H9 (cell line): ENCODE measurements at regions not wholly inside any gene's neighbourhood (a gene's known extent, or its start where the extent isn't known, plus 50 kb on each side); places are given as distances from the start of the nearest gene placed in this dataset.

ENCODE experiments used
- DNase-seq: peaks from one replicate; pipeline ENCODE4 v3.0.0-alpha.2; 2017
- H2AFZ ChIP-seq: one replicate; pipeline ENCODE4 v1.6.1; 2013; ENCODE audit warnings: mild to moderate bottlenecking, low read length, control low read depth, moderate library complexity
- H2AK5ac ChIP-seq: 2 replicates; pipeline ENCODE4 v1.6.1; 2013; ENCODE audit warnings: low read length, control low read depth, mixed read lengths; ENCODE audit not compliant: insufficient read length
- H2BK120ac ChIP-seq: one replicate; pipeline ENCODE4 v1.6.1; 2013; ENCODE audit warnings: low read depth, mild to moderate bottlenecking, low read length, control low read depth, inconsistent platforms; ENCODE audit not compliant: poor library complexity, severe bottlenecking
- H2BK12ac ChIP-seq: 2 replicates; pipeline ENCODE4 v1.6.1; 2013; ENCODE audit warnings: low read length, control low read depth, mixed read lengths, low read depth; ENCODE audit not compliant: insufficient read length
- H2BK15ac ChIP-seq: 2 replicates; pipeline ENCODE4 v1.6.1; 2013; ENCODE audit warnings: low read depth, low read length, control low read depth
- H2BK20ac ChIP-seq: one replicate; pipeline ENCODE4 v1.6.1; 2013; ENCODE audit warnings: low read depth, mild to moderate bottlenecking, low read length, control low read depth, inconsistent platforms; ENCODE audit not compliant: poor library complexity, severe bottlenecking
- H2BK5ac ChIP-seq: 2 replicates; pipeline ENCODE4 v1.6.1; 2013; ENCODE audit warnings: low read length, control low read depth, mixed read lengths; ENCODE audit not compliant: insufficient read length
- H3K14ac ChIP-seq: 2 replicates; pipeline ENCODE4 v1.6.1; 2013; ENCODE audit warnings: low read length, control low read depth; ENCODE audit not compliant: insufficient read depth
- H3K18ac ChIP-seq: 2 replicates; pipeline ENCODE4 v1.6.1; 2013; ENCODE audit warnings: low read depth, mild to moderate bottlenecking, mixed read lengths, low read length, control low read depth; ENCODE audit not compliant: insufficient read length
- H3K23ac ChIP-seq: 2 replicates; pipeline ENCODE4 v1.6.1; 2013; ENCODE audit warnings: low read length, control low read depth, mixed read lengths, low read depth; ENCODE audit not compliant: insufficient read length
- H3K23me2 ChIP-seq: 2 replicates; pipeline ENCODE4 v1.6.1; 2013; ENCODE audit warnings: low read depth, mild to moderate bottlenecking, mixed read lengths, low read length, control low read depth; ENCODE audit not compliant: insufficient read length, poor library complexity, severe bottlenecking
- H3K27ac ChIP-seq: 2 replicates; pipeline ENCODE4 v1.5.1; 2013; ENCODE audit warnings: low read length, control low read depth, mixed read lengths, low read depth; ENCODE audit not compliant: insufficient read length
- H3K27me3 ChIP-seq: 2 replicates; pipeline ENCODE4 v1.6.1; 2013; ENCODE audit warnings: low read length, control low read depth, inconsistent platforms; ENCODE audit not compliant: insufficient read depth
- H3K4ac ChIP-seq: 2 replicates; pipeline ENCODE4 v1.6.1; 2013; ENCODE audit warnings: low read depth, mild to moderate bottlenecking, control low read depth, inconsistent platforms, low read length, moderate library complexity
- H3K4me1 ChIP-seq: 2 replicates; pipeline ENCODE4 v1.6.1; 2013; ENCODE audit warnings: low read length, control low read depth, inconsistent platforms; ENCODE audit not compliant: insufficient read depth
- H3K4me2 ChIP-seq: 2 replicates; pipeline ENCODE4 v1.6.1; 2013; ENCODE audit warnings: low read length, control low read depth, mixed read lengths; ENCODE audit not compliant: insufficient read length, insufficient read depth
- H3K56ac ChIP-seq: 2 replicates; pipeline ENCODE4 v1.6.1; 2013; ENCODE audit warnings: low read depth, mild to moderate bottlenecking, mixed read lengths, low read length, control low read depth; ENCODE audit not compliant: insufficient read length
- H3K79me1 ChIP-seq: 2 replicates; pipeline ENCODE4 v1.6.1; 2013; ENCODE audit warnings: low read depth, mild to moderate bottlenecking, moderate library complexity, low read length, control low read depth, inconsistent platforms; ENCODE audit not compliant: insufficient read depth, poor library complexity, severe bottlenecking
- H3K79me2 ChIP-seq: 2 replicates; pipeline ENCODE4 v1.6.1; 2013; ENCODE audit warnings: low read length, control low read depth, inconsistent platforms; ENCODE audit not compliant: insufficient read depth
- H3K9ac ChIP-seq: 2 replicates; pipeline ENCODE4 v1.6.1; 2013; ENCODE audit warnings: low read length, control low read depth, mixed read lengths; ENCODE audit not compliant: insufficient read length; ENCODE audit errors: extremely low read depth
- H3K9me3 ChIP-seq: one replicate; pipeline ENCODE4 v1.6.1; 2013; ENCODE audit warnings: low read depth, low read length, inconsistent platforms; ENCODE audit not compliant: control insufficient read depth
- H3T11ph ChIP-seq: one replicate; pipeline ENCODE4 v1.6.1; 2013; ENCODE audit warnings: mild to moderate bottlenecking, low read length, control low read depth, inconsistent platforms
- H4K20me1 ChIP-seq: one replicate; pipeline ENCODE4 v1.6.1; 2013; ENCODE audit not compliant: control insufficient read depth, insufficient read length, insufficient read depth
- H4K5ac ChIP-seq: 2 replicates; pipeline ENCODE4 v1.6.1; 2013; ENCODE audit warnings: low read depth, mild to moderate bottlenecking, mixed read lengths, low read length, control low read depth; ENCODE audit not compliant: insufficient read length
- H4K8ac ChIP-seq: replicated peaks from 2 replicates; pipeline ENCODE4 v1.6.1; 2013; ENCODE audit warnings: low read length, control low read depth, mixed read lengths, low read depth; ENCODE audit not compliant: insufficient read length
- H4K91ac ChIP-seq: 2 replicates; pipeline ENCODE4 v1.6.1; 2013; ENCODE audit warnings: low read depth, mild to moderate bottlenecking, moderate library complexity, mixed read lengths, low read length, control low read depth; ENCODE audit not compliant: insufficient read length
- H3K27ac Mint-ChIP-seq, 3 experiments: 2 replicates in 2 of 3; 3 replicates in 1 of 3; pipeline ENCODE4 v1.8.0; 2020 to 2021; ENCODE audit warnings: mixed read lengths in 3 of 3, mild to moderate bottlenecking in 1 of 3, moderate library complexity in 1 of 3
- H3K27me3 Mint-ChIP-seq: 2 replicates; pipeline ENCODE4 v1.8.0; 2021; ENCODE audit warnings: low read depth, mild to moderate bottlenecking, moderate library complexity, mixed read lengths
- H3K36me3 Mint-ChIP-seq, 3 experiments: 2 replicates in 2 of 3; 3 replicates in 1 of 3; pipeline ENCODE4 v1.8.0; 2020 to 2021; ENCODE audit warnings: low read depth in 3 of 3, mixed read lengths in 3 of 3; ENCODE audit not compliant: insufficient read depth in 1 of 3
- H3K4me1 Mint-ChIP-seq, 2 experiments: 2 replicates each; pipeline ENCODE4 v1.8.0; 2020; ENCODE audit warnings: mixed read lengths in 2 of 2
- H3K4me3 Mint-ChIP-seq, 2 experiments: 2 replicates in 1 of 2; 3 replicates in 1 of 2; pipeline ENCODE4 v1.8.0; 2020 to 2021; ENCODE audit warnings: mild to moderate bottlenecking in 2 of 2, mixed read lengths in 2 of 2, moderate library complexity in 1 of 2
- H3K9me3 Mint-ChIP-seq, 2 experiments: 2 replicates in 1 of 2; 3 replicates in 1 of 2; pipeline ENCODE4 v1.8.0; 2020; ENCODE audit warnings: mild to moderate bottlenecking in 2 of 2, mixed read lengths in 2 of 2, moderate library complexity in 1 of 2
- CTCF ChIP-seq: fragments of 200-600 bp; sonication (generic); conservative IDR thresholded peaks from 3 replicates; pipeline ENCODE4 v1.8.0; 2021; ENCODE audit warnings: antibody characterized with exemption, mild to moderate bottlenecking
- WGBS: extraction: QIAGEN DNeasy Blood & Tissue Kit; methylation state at CpG from one replicate; pipeline ENCODE4 v1.1.7; 2013; ENCODE audit warnings: missing lambda C conversion rate, low lambda C conversion rate, mixed read lengths; ENCODE audit not compliant: insufficient read length; ENCODE audit errors: extremely low coverage; 5-methylcytosine and 5-hydroxymethylcytosine counted together

GRCh38 chr3:153615863-153616262 is 453.8 kb downstream of the RAP2B start:
- Mint-ChIP-seq H3K27me3 (no peaks in the 10 kb centered on the region), H3K27ac (no peak overlapping the region; a peak in 1 of 7 replicates)

More at GRCh38 chr3:153615863-153616262, 453.8 kb downstream of the RAP2B start:
- Histone ChIP-seq H3K18ac (no peak overlapping the region), H3K4ac (no peak overlapping the region), H4K91ac (no peak overlapping the region), H3K9ac (no peak overlapping the region), H3T11ph (no peak overlapping the region), H3K27me3 (no peaks in the 10 kb centered on the region), H3K27ac (no peak overlapping the region), H2BK5ac (no peak overlapping the region), H4K5ac (no peak overlapping the region), H2BK20ac (no peak overlapping the region), H4K20me1 (no peaks in the 10 kb centered on the region), H3K79me2 (no peaks in the 10 kb centered on the region), H3K4me2 (no peak overlapping the region), H3K23me2 (no peaks in the 10 kb centered on the region), H3K9me3 (no peaks in the 10 kb centered on the region), H3K4me1 (no peaks in the 10 kb centered on the region), H3K56ac (no peak overlapping the region), H3K14ac (no peak overlapping the region), H4K8ac (no peak overlapping the region), H2BK120ac (no peak overlapping the region), H3K79me1 (no peaks in the 10 kb centered on the region), H2BK15ac (no peak overlapping the region), H3K23ac (no peak overlapping the region), H2AFZ (no peak overlapping the region), H2AK5ac (no peak overlapping the region), H2BK12ac (no peak overlapping the region)
- H3K4me1 Mint-ChIP-seq: peaks cover 3 to 11% of the 10 kb centered on the region in 2 experiments; a peak in 3 of 4 replicates
- peaks cover under 1 to 6% (median 1%) of the 10 kb centered on the region in 3 experiments; a peak in 2 of 7 replicates for H3K36me3 Mint-ChIP-seq
- no CpG with 5 or more reads among the region's 1 CpG for WGBS
- H3K9me3 Mint-ChIP-seq: peaks cover 0 to 4% of the 10 kb centered on the region in 2 experiments; a peak in 3 of 5 replicates
- TF ChIP-seq CTCF: no peak
- H3K4me3 Mint-ChIP-seq: no peak overlapping the region
- DNase-seq: no peak
